NOMO-1 (cell line): ENCODE measurements at regions not wholly inside any gene's neighbourhood (a gene's known extent, or its start where the extent isn't known, plus 50 kb on each side); places are given as distances from the start of the nearest gene placed in this dataset.
A peak's percentile ranks its signal among the peaks of the same experiment; 100 is the strongest.

ENCODE experiments used
- DNase-seq, 2 experiments: peaks; one replicate each; lab custom pipeline; 2025; ENCODE audit not compliant: unreplicated experiment in 2 of 2; lab: John Stamatoyannopoulos, UW

- DNase-seq = no peak
Observed at GRCh38 chr1:185585770-185586169, 148.4 kb upstream of the HMCN1 start.

GRCh38 chr1:185581961-185582725 lies 152.0 kb upstream of the HMCN1 start:
- no peak for DNase-seq

GRCh38 chr1:185581020-185581419 lies 153.2 kb upstream of the HMCN1 start:
- DNase-seq = no peak

- no peak for DNase-seq
Observed at GRCh38 chr1:185578293-185578692, 155.9 kb upstream of the HMCN1 start.

- DNase-seq = no peak
Observed at GRCh38 chr1:185574139-185574875, 159.9 kb upstream of the HMCN1 start.

GRCh38 chr1:185573677-185574076 lies 160.5 kb upstream of the HMCN1 start:
- no peak for DNase-seq

- no peak for DNase-seq
Observed at GRCh38 chr1:185573162-185573561, 161.0 kb upstream of the HMCN1 start.

- no peak for DNase-seq
Observed at GRCh38 chr1:185570962-185571361, 163.2 kb upstream of the HMCN1 start.

GRCh38 chr1:185568155-185569123 lies 165.8 kb upstream of the HMCN1 start:
- DNase-seq = peak; percentile 39 to 87

GRCh38 chr1:185567440-185567839 lies 166.8 kb upstream of the HMCN1 start:
- DNase-seq = no peak

- DNase-seq = peak; percentile 42 to 85
Observed at GRCh38 chr1:185566995-185567394, 167.2 kb upstream of the HMCN1 start.

- DNase-seq = no peak
Observed at GRCh38 chr1:185565302-185565701, 168.9 kb upstream of the HMCN1 start.

GRCh38 chr1:185564816-185565215 lies 169.4 kb upstream of the HMCN1 start:
- DNase-seq = no peak

GRCh38 chr1:185562461-185563359 lies 171.5 kb upstream of the HMCN1 start:
- DNase-seq = no peak

- DNase-seq = no peak
Observed at GRCh38 chr1:185561629-185562028, 172.6 kb upstream of the HMCN1 start.

GRCh38 chr1:185560760-185561159 lies 173.4 kb upstream of the HMCN1 start:
- no peak for DNase-seq

GRCh38 chr1:185559684-185560331 lies 174.4 kb upstream of the HMCN1 start:
- peak; percentile 75 to 78 for DNase-seq

GRCh38 chr1:185559151-185559550 lies 175.0 kb upstream of the HMCN1 start:
- DNase-seq = no peak

- no peak for DNase-seq
Observed at GRCh38 chr1:185556561-185556960, 177.6 kb upstream of the HMCN1 start.

- DNase-seq = no peak
Observed at GRCh38 chr1:185555743-185556142, 178.4 kb upstream of the HMCN1 start.
